Natural killer cell (primary cell): ENCODE measurements at regions not wholly inside any gene's neighbourhood (a gene's known extent, or its start where the extent isn't known, plus 50 kb on each side); places are given as distances from the start of the nearest gene placed in this dataset.
A peak's percentile ranks its signal among the peaks of the same experiment; 100 is the strongest.

Source experiments
- ATAC-seq, 3 donors: fragments of 150-1000 bp in 2 of 3; fragments of 200-7000 bp in 1 of 3; cut with Tn5 transposase; 1 replicate in 1 of 3; 2 replicates in 2 of 3; pipeline ENCODE4 v1.10.0; 2021; ENCODE audit warnings: mild to moderate bottlenecking in 2 of 3, moderate library complexity in 2 of 3
- DNase-seq, 2 donors: peaks; one replicate each; pipeline versions ENCODE4 v3.0.0 to v3.0.0-alpha.2; 2013 to 2021; ENCODE audit warnings: mixed read lengths in 1 of 2
- H3K27ac ChIP-seq: one replicate; pipeline ENCODE4 v1.5.1; 2013; ENCODE audit warnings: mild to moderate bottlenecking, low read length
- H3K27me3 ChIP-seq: one replicate; pipeline ENCODE4 v1.6.1; 2013; ENCODE audit warnings: low read length; ENCODE audit not compliant: control insufficient read depth, insufficient read depth
- H3K36me3 ChIP-seq: one replicate; pipeline ENCODE4 v1.6.1; 2013; ENCODE audit warnings: low read length; ENCODE audit not compliant: control insufficient read depth, insufficient read depth
- H3K4me1 ChIP-seq: one replicate; pipeline ENCODE4 v1.6.1; 2013; ENCODE audit warnings: low read length; ENCODE audit not compliant: control insufficient read depth, insufficient read depth
- H3K4me3 ChIP-seq: one replicate; pipeline ENCODE4 v1.5.1; 2013; ENCODE audit warnings: low read length
- H3K9me3 ChIP-seq: one replicate; pipeline ENCODE4 v1.6.1; 2013; ENCODE audit warnings: low read length; ENCODE audit not compliant: control insufficient read depth, insufficient read depth
- H3K27ac Mint-ChIP-seq, 2 donors: one replicate each; pipeline ENCODE4 v1.8.0; 2022; ENCODE audit warnings: mild to moderate bottlenecking in 2 of 2, mixed read lengths in 2 of 2, moderate library complexity in 1 of 2
- H3K27me3 Mint-ChIP-seq, 2 donors: one replicate each; pipeline ENCODE4 v1.8.0; 2022; ENCODE audit warnings: low read depth in 2 of 2, mixed read lengths in 2 of 2
- H3K36me3 Mint-ChIP-seq: one replicate; pipeline ENCODE4 v1.8.0; 2022; ENCODE audit warnings: mixed read lengths
- H3K4me1 Mint-ChIP-seq, 2 donors: one replicate each; pipeline ENCODE4 v1.8.0; 2022; ENCODE audit warnings: mixed read lengths in 2 of 2
- H3K4me3 Mint-ChIP-seq: one replicate; pipeline ENCODE4 v1.8.0; 2022; ENCODE audit warnings: mild to moderate bottlenecking, moderate library complexity, mixed read lengths
- H3K9me3 Mint-ChIP-seq, 2 donors: one replicate each; pipeline ENCODE4 v1.8.0; 2022; ENCODE audit warnings: mixed read lengths in 2 of 2
- WGBS: methylation state at CpG from one replicate; pipeline ENCODE4 v1.1.7; 2013; ENCODE audit warnings: missing lambda C conversion rate; ENCODE audit not compliant: insufficient coverage; 5-methylcytosine and 5-hydroxymethylcytosine counted together
- intact Hi-C: fragments of 100-400 bp; cut with micrococcal nuclease; formaldehyde crosslinking; loops from one replicate; pipeline ENCODE4 v1.14.2; 2022
- TF ChIP-seq, protein P1 (sequence below): fragments of 200-600 bp; IDR thresholded peaks from one replicate; pipeline ENCODE4 v1.8.0; 2022; ENCODE audit warnings: antibody characterized with exemption

- ATAC-seq = peak; percentile 27 to 57 (median 31)
- WGBS = 68% methylated on average over 10 of the region's 10 CpGs
- H3K4me3 Mint-ChIP-seq = peak overlapping the region; percentile 94
- no peaks in the 10 kb centered on the region for H3K36me3 Mint-ChIP-seq
- Histone ChIP-seq H3K9me3 (no peaks in the 10 kb centered on the region), H3K4me3 (no peak overlapping the region), H3K4me1 (peaks cover 18% of the 10 kb centered on the region), H3K27ac (peak overlapping the region; percentile 77), H3K36me3 (no peaks in the 10 kb centered on the region), H3K27me3 (no peaks in the 10 kb centered on the region)
- peaks cover 77 to 78% of the 10 kb centered on the region in 2 donors for H3K4me1 Mint-ChIP-seq
- TF ChIP-seq, protein P1, sequence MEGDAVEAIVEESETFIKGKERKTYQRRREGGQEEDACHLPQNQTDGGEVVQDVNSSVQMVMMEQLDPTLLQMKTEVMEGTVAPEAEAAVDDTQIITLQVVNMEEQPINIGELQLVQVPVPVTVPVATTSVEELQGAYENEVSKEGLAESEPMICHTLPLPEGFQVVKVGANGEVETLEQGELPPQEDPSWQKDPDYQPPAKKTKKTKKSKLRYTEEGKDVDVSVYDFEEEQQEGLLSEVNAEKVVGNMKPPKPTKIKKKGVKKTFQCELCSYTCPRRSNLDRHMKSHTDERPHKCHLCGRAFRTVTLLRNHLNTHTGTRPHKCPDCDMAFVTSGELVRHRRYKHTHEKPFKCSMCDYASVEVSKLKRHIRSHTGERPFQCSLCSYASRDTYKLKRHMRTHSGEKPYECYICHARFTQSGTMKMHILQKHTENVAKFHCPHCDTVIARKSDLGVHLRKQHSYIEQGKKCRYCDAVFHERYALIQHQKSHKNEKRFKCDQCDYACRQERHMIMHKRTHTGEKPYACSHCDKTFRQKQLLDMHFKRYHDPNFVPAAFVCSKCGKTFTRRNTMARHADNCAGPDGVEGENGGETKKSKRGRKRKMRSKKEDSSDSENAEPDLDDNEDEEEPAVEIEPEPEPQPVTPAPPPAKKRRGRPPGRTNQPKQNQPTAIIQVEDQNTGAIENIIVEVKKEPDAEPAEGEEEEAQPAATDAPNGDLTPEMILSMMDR = no peak
- H3K27me3 Mint-ChIP-seq = no peaks in the 10 kb centered on the region
- H3K9me3 Mint-ChIP-seq = no peaks in the 10 kb centered on the region
- intact Hi-C loops = loop anchor here (2.0 to 10.0 kb wide), 3 partner anchors 18 to 48 kb away; no protein-coding TSS in a partner anchor
- H3K27ac Mint-ChIP-seq = peak overlapping the region; percentile 89 to 97
- DNase-seq = peak in 1 of 2 donors; percentile 72
Measured at GRCh38 chr7:130942211-130942964, 208.4 kb upstream of the KLF14 start.

DNA sequence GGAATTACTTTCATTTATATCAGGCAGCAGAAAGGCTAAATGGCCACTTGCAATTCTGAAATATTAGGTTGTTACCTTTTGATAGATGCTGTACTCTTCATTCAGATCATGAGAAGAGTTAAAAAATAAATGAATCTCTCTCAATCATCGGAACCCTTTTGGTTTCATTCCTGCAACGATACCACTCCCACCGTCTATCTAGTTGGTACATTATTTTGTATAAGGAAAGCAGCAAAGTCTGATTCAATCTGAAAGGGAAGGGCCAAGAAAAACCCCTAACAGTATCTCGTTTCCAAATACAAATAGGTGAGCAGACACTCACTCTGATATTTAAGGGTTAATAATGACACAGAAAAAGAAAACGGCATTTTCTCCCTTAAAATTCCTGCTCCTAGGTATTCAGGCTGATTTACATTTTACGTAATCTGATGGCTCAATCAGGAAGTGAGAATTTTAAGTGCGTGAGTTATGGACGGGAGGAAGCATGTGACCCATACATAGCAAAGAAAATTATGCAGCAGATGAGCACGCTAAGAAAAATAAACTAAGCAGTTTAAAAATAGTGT is 209.4 kb upstream of the KLF14 start:
- Histone ChIP-seq H3K4me1 (peaks cover 14% of the 10 kb centered on the region), H3K4me3 (peak overlapping the region; percentile 29), H3K9me3 (no peaks in the 10 kb centered on the region), H3K36me3 (no peaks in the 10 kb centered on the region), H3K27ac (peak overlapping the region; percentile 77), H3K27me3 (no peaks in the 10 kb centered on the region)
- 0% methylated on average over 4 of the region's 9 CpGs for WGBS
- H3K9me3 Mint-ChIP-seq = no peaks in the 10 kb centered on the region
- intact Hi-C loops = loop anchor here (2.0 to 10.0 kb wide), 3 partner anchors 17 to 49 kb away; no protein-coding TSS in a partner anchor
- ATAC-seq (peak; percentile 60 to 67 (median 65)), DNase-seq (peak in 1 of 2 donors; percentile 79)
- TF ChIP-seq, protein P1 = no peak
- H3K4me3 Mint-ChIP-seq = peak overlapping the region; percentile 94
- H3K27ac Mint-ChIP-seq = peak overlapping the region; percentile 89 to 97
- no peaks in the 10 kb centered on the region for H3K36me3 Mint-ChIP-seq
- H3K4me1 Mint-ChIP-seq = peaks cover 80 to 81% of the 10 kb centered on the region in 2 donors
- H3K27me3 Mint-ChIP-seq = no peaks in the 10 kb centered on the region

DNA sequence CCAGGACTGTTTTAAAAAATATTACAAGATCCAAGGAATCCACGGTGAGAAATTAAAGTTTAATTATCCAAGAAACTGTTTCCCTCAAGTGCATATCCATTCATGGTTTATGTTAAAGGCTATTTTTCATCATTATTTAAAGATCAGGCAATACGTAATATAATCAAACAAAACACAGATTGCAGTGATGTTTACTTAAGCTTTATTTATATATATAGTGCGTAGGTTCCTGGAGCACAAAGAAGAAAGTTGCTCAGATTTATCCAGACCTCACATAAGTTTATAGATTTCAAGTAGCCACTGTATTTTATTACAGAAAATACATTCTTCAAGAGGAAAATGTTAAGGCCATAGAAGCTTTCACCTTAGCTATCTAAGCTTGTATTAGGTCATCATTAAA is 210.0 kb upstream of the KLF14 start:
- Mint-ChIP-seq H3K9me3 (no peaks in the 10 kb centered on the region), H3K36me3 (no peaks in the 10 kb centered on the region), H3K4me3 (peak overlapping the region; percentile 94), H3K4me1 (peaks cover 75% of the 10 kb centered on the region in 2 donors), H3K27ac (peak overlapping the region; percentile 89 to 97), H3K27me3 (no peaks in the 10 kb centered on the region)
- no peak for DNase-seq
- H3K27me3 ChIP-seq = no peaks in the 10 kb centered on the region
- H3K4me1 ChIP-seq = peaks cover 15% of the 10 kb centered on the region
- intact Hi-C loops = loop anchor here (2.0 to 10.0 kb wide), 3 partner anchors 17 to 49 kb away; no protein-coding TSS in a partner anchor
- H3K36me3 ChIP-seq = no peaks in the 10 kb centered on the region
- H3K4me3 ChIP-seq = no peak overlapping the region
- WGBS = no CpG with 5 or more reads among the region's 3 CpGs
- ATAC-seq = no peak
- peak overlapping the region; percentile 77 for H3K27ac ChIP-seq
- TF ChIP-seq, protein P1 = no peak
- H3K9me3 ChIP-seq = no peaks in the 10 kb centered on the region
